Immature natural killer cell (primary cell): ENCODE measurements at regions not wholly inside any gene's neighbourhood (a gene's known extent, or its start where the extent isn't known, plus 50 kb on each side); places are given as distances from the start of the nearest gene placed in this dataset.

Experiments
- DNase-seq, 3 donors: peaks; one replicate each; pipeline ENCODE4 v3.0.0; 2022; ENCODE audit warnings: mixed read lengths in 1 of 3
- H3K27ac Mint-ChIP-seq, 6 donors: one replicate each; pipeline ENCODE4 v1.8.0; 2020; ENCODE audit warnings: mixed read lengths in 6 of 6, mild to moderate bottlenecking in 5 of 6, inconsistent platforms in 4 of 6, moderate library complexity in 3 of 6
- H3K27me3 Mint-ChIP-seq, 3 donors: one replicate each; pipeline ENCODE4 v1.8.0; 2020 to 2021; ENCODE audit warnings: low read depth in 3 of 3, mild to moderate bottlenecking in 3 of 3, mixed read lengths in 3 of 3, moderate library complexity in 3 of 3, inconsistent platforms in 1 of 3
- H3K36me3 Mint-ChIP-seq, 3 donors: one replicate each; pipeline ENCODE4 v1.8.0; 2020; ENCODE audit warnings: mixed read lengths in 3 of 3, inconsistent platforms in 2 of 3, mild to moderate bottlenecking in 2 of 3
- H3K4me1 Mint-ChIP-seq, 2 donors: one replicate each; pipeline ENCODE4 v1.8.0; 2020; ENCODE audit warnings: inconsistent platforms in 2 of 2, mild to moderate bottlenecking in 2 of 2, mixed read lengths in 2 of 2, moderate library complexity in 1 of 2
- H3K4me3 Mint-ChIP-seq, 5 donors: one replicate each; pipeline ENCODE4 v1.8.0; 2020; ENCODE audit warnings: mild to moderate bottlenecking in 5 of 5, mixed read lengths in 5 of 5, inconsistent platforms in 3 of 5, moderate library complexity in 3 of 5
- H3K9me3 Mint-ChIP-seq, 6 donors: one replicate each; pipeline ENCODE4 v1.8.0; 2020; ENCODE audit warnings: mild to moderate bottlenecking in 6 of 6, mixed read lengths in 6 of 6, inconsistent platforms in 4 of 6, moderate library complexity in 3 of 6

DNA sequence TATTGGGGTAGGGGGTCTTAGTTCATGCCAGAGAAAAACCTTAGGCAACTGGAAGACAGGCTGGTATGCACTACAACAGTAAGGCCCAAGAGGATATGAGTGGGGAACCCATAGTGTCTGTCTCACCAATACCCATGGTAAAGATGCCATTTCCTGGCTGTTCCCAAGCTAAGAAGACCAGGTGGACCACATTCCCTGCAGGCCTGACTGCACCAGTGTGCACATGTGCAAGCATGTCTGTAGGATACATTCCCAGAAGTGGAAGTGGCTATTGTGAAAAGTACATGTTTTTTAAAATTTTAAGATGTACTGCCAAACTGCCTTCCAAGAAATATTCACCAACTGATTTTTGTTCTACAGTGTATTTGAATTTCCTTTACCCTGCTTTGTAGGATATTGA, 207.3 kb upstream of the CTNNB1 start:
- Mint-ChIP-seq H3K9me3 (no peaks in the 10 kb centered on the region), H3K36me3 (no peaks in the 10 kb centered on the region), H3K27ac (no peak overlapping the region), H3K4me1 (no peaks in the 10 kb centered on the region), H3K4me3 (no peak overlapping the region), H3K27me3 (peaks cover 2 to 10% (median 2%) of the 10 kb centered on the region in 3 donors)
- no peak for DNase-seq

DNA sequence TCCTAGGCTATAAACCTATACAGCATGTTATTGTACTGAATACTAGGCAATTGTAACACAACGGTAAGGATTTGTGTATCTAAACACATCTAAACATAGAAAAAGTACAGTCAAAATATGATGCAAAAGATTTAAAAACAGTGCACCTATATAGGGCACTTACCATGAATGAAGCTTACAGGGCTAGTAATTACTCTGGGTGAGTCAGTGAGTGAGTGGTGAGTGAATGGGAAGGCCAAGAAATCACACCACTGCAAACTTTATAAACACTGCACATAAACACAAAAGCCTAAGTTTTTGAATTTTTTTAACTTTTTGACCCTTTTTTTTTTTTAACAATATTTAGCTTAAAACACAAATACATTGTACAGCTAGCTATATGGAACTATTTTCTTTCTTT, 204.7 kb upstream of the CTNNB1 start:
- no peak overlapping the region for H3K4me3 Mint-ChIP-seq
- H3K9me3 Mint-ChIP-seq, result no peaks in the 10 kb centered on the region
- peaks cover 0 to 6% (median 6%) of the 10 kb centered on the region in 3 donors for H3K27me3 Mint-ChIP-seq
- DNase-seq, result no peak
- no peak overlapping the region for H3K27ac Mint-ChIP-seq
- H3K4me1 Mint-ChIP-seq, result no peaks in the 10 kb centered on the region
- no peaks in the 10 kb centered on the region for H3K36me3 Mint-ChIP-seq

DNA sequence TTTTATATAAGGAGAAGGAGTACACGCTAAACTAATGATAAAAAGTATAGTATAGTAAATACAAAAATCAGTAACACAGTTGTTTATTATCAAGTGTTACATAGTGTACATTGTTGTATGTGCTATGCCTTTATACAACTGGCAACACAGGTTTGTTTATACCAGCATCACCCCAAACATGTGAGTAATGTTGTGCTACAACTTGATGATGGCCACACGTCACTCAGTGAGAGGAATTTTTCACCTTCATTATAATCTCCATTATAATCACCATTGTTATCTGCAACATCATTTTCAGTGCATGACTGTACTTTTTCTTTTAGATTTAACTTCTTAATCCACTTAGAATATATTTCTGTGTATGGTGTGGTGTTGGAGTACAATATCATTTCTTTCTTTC, 204.0 kb upstream of the CTNNB1 start:
- no peaks in the 10 kb centered on the region for H3K9me3 Mint-ChIP-seq
- no peak overlapping the region for H3K4me3 Mint-ChIP-seq
- no peak for DNase-seq
- H3K27ac Mint-ChIP-seq, result no peak overlapping the region
- H3K27me3 Mint-ChIP-seq, result peaks cover 0 to 6% (median 4%) of the 10 kb centered on the region in 3 donors
- H3K4me1 Mint-ChIP-seq, result no peaks in the 10 kb centered on the region
- H3K36me3 Mint-ChIP-seq, result peaks cover 0 to 4% (median 0%) of the 10 kb centered on the region in 3 donors

DNA sequence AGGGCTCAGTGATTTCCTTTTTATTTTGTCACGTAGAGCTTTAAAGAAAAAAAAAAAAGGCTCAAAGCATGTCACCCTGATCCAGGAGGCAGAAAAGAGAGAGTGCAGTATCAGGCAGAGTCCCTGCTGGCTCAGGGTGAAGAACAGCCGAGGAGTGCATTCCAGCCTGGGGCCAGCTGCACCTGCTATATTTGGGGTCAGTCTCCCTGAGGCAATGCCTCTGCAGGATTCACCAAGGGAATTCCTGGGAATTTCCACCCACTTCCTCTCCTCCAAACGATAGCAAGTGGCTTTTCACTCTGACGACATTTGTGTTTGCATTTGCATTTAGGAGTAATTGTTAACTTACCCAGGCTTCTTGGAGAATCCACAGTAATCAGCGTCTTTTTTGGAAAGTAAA, 202.9 kb upstream of the CTNNB1 start:
- peaks cover 0 to 6% (median 4%) of the 10 kb centered on the region in 3 donors for H3K27me3 Mint-ChIP-seq
- H3K27ac Mint-ChIP-seq, result no peak overlapping the region
- no peaks in the 10 kb centered on the region for H3K9me3 Mint-ChIP-seq
- H3K4me3 Mint-ChIP-seq, result no peak overlapping the region
- no peak for DNase-seq
- H3K36me3 Mint-ChIP-seq, result peaks cover 0 to 6% (median 0%) of the 10 kb centered on the region in 3 donors
- H3K4me1 Mint-ChIP-seq, result no peaks in the 10 kb centered on the region

DNA sequence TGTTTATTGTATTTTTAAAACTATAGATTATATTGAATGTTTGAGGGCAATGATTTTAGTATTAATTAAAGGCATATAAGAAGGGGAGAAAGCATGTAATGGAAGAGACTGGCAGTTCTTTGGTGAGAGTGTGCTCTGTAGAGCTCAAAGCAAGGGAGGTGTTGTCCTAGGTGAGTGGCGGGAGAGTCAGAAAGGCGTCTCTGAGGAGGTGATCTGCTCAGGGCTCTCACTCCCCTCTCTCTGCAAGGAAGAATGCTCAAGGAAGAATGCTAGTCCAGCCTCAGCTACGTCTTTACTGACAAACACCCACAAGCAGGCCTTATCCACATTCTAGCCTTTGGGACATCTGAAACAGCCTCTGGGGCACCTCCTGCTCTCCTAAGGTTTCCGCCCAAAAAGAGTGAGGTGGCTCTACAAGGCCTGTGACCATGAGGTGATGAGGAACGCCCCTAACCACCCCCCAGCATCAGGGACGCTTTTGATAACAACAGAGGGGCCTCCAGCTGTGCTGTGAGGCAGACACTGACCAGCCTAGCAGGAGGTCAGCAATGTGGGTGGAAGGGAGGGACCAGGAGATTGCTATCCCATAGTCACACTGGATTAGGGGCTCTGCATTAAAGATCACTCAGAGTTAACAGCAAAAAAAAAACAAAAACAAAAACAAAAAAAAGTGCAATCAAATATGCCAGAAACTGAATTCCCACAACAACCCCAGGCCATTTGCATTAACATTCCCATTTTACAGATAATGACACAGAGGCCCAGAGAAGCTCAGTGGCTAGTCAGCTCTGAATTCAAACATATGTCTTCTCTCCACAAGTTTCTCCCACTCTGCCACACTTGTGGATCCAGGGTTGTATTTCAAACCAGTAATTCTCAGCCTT, 202.2 kb upstream of the CTNNB1 start:
- no peak overlapping the region for H3K27ac Mint-ChIP-seq
- H3K9me3 Mint-ChIP-seq, result no peaks in the 10 kb centered on the region
- no peak overlapping the region for H3K4me3 Mint-ChIP-seq
- H3K27me3 Mint-ChIP-seq, result peaks cover 0 to 6% (median 4%) of the 10 kb centered on the region in 3 donors
- H3K36me3 Mint-ChIP-seq, result peaks cover 0 to 6% (median 0%) of the 10 kb centered on the region in 3 donors
- DNase-seq, result no peak
- H3K4me1 Mint-ChIP-seq, result no peaks in the 10 kb centered on the region

DNA sequence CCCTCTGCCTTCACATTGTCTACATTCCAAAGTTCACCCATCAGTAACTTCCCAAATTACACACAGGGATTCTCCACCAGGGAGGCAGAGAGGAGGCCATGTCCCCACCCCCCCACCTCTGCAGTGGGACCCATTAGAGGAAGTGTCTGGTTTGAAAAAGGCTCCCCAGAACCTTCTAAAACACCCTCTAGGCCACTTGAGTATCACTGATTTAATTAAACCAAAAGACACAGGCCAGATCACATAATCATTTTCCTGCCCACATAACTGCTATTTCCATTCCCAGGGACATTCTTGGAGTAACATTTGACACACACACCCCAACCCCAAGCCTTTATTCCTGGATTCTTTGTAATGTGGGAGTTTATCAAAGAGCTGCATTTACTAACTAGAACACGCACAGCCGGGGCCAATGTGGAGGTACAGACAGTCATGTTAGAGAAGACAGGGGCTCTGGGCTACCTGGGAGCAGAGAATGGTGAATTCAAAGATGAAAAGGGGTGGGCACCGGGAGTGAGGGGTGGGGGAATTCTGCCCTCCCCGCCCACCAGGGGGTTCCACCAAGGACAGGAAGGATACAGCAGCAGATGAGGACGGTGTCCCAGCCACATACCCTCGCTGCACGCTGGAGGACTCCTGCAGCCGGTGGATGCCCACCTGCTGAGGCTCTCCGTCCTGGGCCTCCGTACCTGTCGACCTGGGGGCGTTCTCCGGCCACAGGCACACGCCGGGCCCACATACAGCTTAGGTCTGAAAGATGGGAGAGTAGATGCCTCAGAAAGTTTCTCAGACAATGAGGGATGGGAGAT, 201.4 kb upstream of the CTNNB1 start:
- Mint-ChIP-seq H3K4me3 (no peak overlapping the region), H3K36me3 (peaks cover 0 to 6% (median 0%) of the 10 kb centered on the region in 3 donors), H3K27ac (no peak overlapping the region), H3K9me3 (no peaks in the 10 kb centered on the region), H3K27me3 (peaks cover 0 to 6% (median 4%) of the 10 kb centered on the region in 3 donors), H3K4me1 (no peaks in the 10 kb centered on the region)
- DNase-seq, result no peak

DNA sequence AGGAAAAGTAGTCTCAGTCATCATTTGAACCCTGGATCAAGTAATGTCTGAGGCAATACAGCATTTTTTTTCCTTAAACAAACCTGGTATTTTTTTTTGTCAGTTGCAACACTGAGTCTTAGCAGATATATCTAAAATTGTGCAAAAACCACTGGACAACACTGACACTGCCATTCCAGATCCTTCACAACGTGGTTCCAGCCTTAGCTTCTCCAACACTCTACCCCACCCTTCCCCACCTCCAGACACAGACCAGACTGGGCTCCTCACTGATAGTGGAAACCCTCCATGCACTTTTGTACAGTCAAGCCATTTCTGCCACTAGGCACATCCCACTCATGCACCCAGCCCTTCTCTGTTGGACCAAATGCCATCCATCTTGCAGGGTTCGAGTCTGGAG, 199.6 kb upstream of the CTNNB1 start:
- Mint-ChIP-seq H3K4me1 (no peaks in the 10 kb centered on the region), H3K36me3 (peaks cover 0 to 6% (median 0%) of the 10 kb centered on the region in 3 donors), H3K4me3 (no peak overlapping the region), H3K27ac (no peak overlapping the region), H3K27me3 (peaks cover 0 to 5% (median 4%) of the 10 kb centered on the region in 3 donors), H3K9me3 (no peaks in the 10 kb centered on the region)
- no peak for DNase-seq

DNA sequence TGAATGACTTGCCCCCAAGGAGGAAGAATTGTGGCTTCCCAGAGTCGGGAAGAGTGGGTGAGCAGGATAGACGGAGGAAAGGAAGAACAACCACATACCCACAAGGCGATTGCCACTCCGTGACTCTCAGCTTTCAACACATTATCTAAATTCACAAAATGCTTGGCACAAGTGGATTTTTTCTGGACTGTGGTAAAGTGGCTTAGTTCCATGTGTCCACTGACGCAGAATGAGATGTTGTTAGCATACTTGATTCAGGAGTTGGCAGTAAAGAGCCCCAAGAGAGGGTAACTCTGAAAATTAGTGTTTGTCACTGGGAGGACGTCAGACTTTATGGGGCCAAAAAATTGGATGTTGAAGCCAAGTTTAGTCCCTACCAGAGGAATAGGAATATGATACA, 198.8 kb upstream of the CTNNB1 start:
- DNase-seq, result no peak
- no peak overlapping the region for H3K27ac Mint-ChIP-seq
- H3K4me1 Mint-ChIP-seq, result no peaks in the 10 kb centered on the region
- no peak overlapping the region for H3K4me3 Mint-ChIP-seq
- H3K27me3 Mint-ChIP-seq, result peaks cover 0 to 6% (median 4%) of the 10 kb centered on the region in 3 donors
- peaks cover 0 to 6% (median 0%) of the 10 kb centered on the region in 3 donors for H3K36me3 Mint-ChIP-seq
- no peaks in the 10 kb centered on the region for H3K9me3 Mint-ChIP-seq

DNA sequence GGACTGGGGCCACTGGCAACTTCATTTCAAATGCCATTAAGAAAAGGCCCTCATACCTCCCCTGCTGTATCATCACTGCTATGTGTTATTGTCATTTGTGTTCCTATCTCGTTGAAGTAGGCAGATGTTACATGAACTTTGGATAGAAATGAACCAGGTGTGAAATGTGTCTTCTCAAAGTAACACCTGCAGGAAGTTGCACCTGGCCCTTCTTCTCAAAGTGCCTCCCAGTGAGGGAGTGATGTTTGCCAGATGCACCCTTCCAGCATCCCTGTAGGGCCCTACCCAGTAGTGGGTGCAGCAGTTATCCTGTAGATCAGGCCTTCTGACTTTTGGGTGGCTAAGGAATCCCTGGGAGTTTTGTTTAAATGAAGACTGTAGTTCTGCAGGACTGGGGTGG, 197.7 kb upstream of the CTNNB1 start:
- H3K27ac Mint-ChIP-seq, result no peak overlapping the region
- no peak for DNase-seq
- peaks cover 0 to 6% (median 0%) of the 10 kb centered on the region in 3 donors for H3K36me3 Mint-ChIP-seq
- no peaks in the 10 kb centered on the region for H3K4me1 Mint-ChIP-seq
- no peaks in the 10 kb centered on the region for H3K9me3 Mint-ChIP-seq
- no peak overlapping the region for H3K4me3 Mint-ChIP-seq
- H3K27me3 Mint-ChIP-seq, result peaks cover 0 to 6% (median 4%) of the 10 kb centered on the region in 3 donors

DNA sequence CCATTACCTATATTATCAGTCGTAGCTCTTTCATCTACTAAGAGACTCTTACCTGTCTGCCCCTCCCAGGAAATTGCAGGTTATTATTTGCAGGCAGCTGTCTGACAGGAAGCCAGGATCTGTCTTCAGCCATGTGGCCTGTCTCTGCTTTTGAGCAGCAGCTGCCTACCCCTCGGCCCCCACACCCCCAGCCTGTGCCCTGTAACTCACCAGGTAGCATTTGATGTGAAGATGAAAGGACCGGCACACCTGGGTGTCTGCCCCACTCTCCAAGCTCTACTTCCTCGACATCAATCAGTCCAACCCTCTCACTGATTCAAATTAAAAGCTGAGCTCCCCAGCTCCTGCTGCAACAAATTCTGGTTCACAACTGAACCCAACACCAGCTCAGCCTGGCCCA, 197.2 kb upstream of the CTNNB1 start:
- Mint-ChIP-seq H3K27ac (no peak overlapping the region), H3K27me3 (peaks cover 0 to 6% (median 4%) of the 10 kb centered on the region in 3 donors), H3K4me3 (no peak overlapping the region), H3K36me3 (peaks cover 0 to 6% (median 0%) of the 10 kb centered on the region in 3 donors), H3K9me3 (peaks cover 0 to 4% (median 0%) of the 10 kb centered on the region in 6 donors), H3K4me1 (no peaks in the 10 kb centered on the region)
- no peak for DNase-seq

DNA sequence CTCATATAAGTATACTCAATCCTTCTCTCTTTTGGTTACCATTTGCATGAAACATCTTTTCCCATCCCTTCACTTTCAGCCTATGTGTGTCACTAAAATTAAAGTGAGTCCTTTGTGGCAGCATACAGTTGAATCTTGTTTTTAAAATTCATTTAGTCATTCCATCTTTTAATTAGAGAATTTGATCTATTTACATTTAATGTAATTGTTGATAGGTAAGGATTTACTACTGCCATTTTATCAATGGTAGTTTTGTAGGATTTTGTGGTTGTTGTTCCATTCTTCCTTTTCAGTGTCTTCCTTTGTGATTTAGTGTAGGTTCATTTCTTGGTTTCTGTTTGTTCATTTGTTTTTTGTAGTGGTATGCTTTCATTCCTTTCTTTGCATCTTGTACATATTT, 191.9 kb upstream of the CTNNB1 start:
- Mint-ChIP-seq H3K4me3 (no peak overlapping the region), H3K36me3 (peaks cover 6 to 7% (median 6%) of the 10 kb centered on the region in 3 donors), H3K27ac (no peak overlapping the region), H3K9me3 (peaks cover 2 to 19% (median 13%) of the 10 kb centered on the region in 6 donors), H3K27me3 (peaks cover 0 to 9% (median 4%) of the 10 kb centered on the region in 3 donors), H3K4me1 (no peaks in the 10 kb centered on the region)
- no peak for DNase-seq

DNA sequence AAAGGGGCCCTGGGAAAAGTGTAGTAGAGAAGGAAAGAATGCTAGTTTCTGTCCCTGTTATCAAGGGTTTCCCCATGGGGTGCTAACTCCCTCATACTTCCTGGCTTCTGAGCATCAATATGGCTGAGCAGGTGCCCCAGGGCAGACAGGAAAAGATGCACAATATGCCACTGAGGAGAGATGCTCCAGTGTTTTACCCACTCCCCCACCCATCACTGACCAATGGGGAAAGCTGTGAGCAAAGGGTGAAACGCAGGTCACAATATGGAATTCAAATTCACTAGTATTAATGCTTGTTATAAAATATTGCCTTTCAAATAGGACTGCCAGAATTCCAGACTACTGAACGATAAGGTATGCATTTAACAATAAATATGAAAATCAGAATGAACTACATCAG, 187.5 kb upstream of the CTNNB1 start:
- Mint-ChIP-seq H3K27me3 (peaks cover 0 to 9% (median 0%) of the 10 kb centered on the region in 3 donors), H3K4me1 (no peaks in the 10 kb centered on the region), H3K27ac (no peak overlapping the region), H3K9me3 (peaks cover 2 to 19% (median 11%) of the 10 kb centered on the region in 6 donors), H3K4me3 (no peak overlapping the region), H3K36me3 (peaks cover 6 to 7% (median 6%) of the 10 kb centered on the region in 3 donors)
- DNase-seq, result no peak

DNA sequence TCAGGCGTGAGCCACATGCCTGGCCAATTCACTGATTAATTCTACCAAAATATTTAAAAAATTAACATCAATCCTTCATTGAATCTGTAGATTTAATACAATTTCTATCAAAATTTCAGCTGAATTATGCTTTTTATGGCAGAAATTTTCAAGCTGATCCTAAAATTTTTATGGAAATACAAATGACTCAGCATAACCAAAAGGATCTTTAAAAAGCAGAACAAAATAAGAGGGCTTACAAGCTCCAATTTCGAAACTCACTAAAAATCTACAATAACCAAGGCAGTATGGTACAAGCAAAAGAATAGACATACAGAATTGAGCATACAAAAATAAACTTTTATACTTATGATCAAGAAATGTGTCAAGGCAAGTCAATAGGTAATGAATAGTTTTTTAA, 180.4 kb upstream of the CTNNB1 start:
- Mint-ChIP-seq H3K4me1 (no peaks in the 10 kb centered on the region), H3K27me3 (peaks cover 0 to 6% (median 4%) of the 10 kb centered on the region in 3 donors), H3K4me3 (no peak overlapping the region), H3K9me3 (no peaks in the 10 kb centered on the region), H3K27ac (no peak overlapping the region), H3K36me3 (no peaks in the 10 kb centered on the region)
- no peak for DNase-seq
